Activated CD4-positive, alpha-beta memory T cell treated with anti-CD3 and anti-CD28 coated beads for 36 hours (primary cell): ENCODE measurements at regions not wholly inside any gene's neighbourhood (a gene's known extent, or its start where the extent isn't known, plus 50 kb on each side); places are given as distances from the start of the nearest gene placed in this dataset.
"Not testable (repeated sequence)": the region's sequence is repeated elsewhere in the genome, so short reads cannot be mapped to it uniquely, and the experiment has no call there.

Source experiments
- CTCF ChIA-PET: fragments of 350-600 bp; sonication (Branson Sonifier 250); formaldehyde crosslinking; loops from one replicate; lab custom pipeline; 2021; ENCODE audit warnings: antibody characterized with exemption, inconsistent platforms; lab: Charles Lee
- POLR2A ChIA-PET: fragments of 350-600 bp; sonication (Branson Sonifier 250); formaldehyde crosslinking; loops from one replicate; lab custom pipeline; 2021; ENCODE audit warnings: antibody characterized with exemption; lab: Charles Lee
- DNase-seq: peaks from one replicate; pipeline ENCODE4 v3.0.0-alpha.2; 2020
- H3K27ac Mint-ChIP-seq: one replicate; pipeline ENCODE4 v1.8.0; 2021; ENCODE audit warnings: mixed read lengths
- H3K27me3 Mint-ChIP-seq: one replicate; pipeline ENCODE4 v1.8.0; 2021; ENCODE audit warnings: mixed read lengths
- H3K36me3 Mint-ChIP-seq: one replicate; pipeline ENCODE4 v1.8.0; 2021; ENCODE audit warnings: mixed read lengths
- H3K4me1 Mint-ChIP-seq: one replicate; pipeline ENCODE4 v1.8.0; 2021; ENCODE audit warnings: low read depth, mixed read lengths
- H3K4me3 Mint-ChIP-seq: one replicate; pipeline ENCODE4 v1.8.0; 2021; ENCODE audit warnings: mild to moderate bottlenecking, mixed read lengths
- H3K9me3 Mint-ChIP-seq: one replicate; pipeline ENCODE4 v1.8.0; 2021; ENCODE audit warnings: mixed read lengths
- intact Hi-C: fragments of 100-400 bp; cut with micrococcal nuclease; formaldehyde crosslinking; loops from one replicate; pipeline ENCODE4 v1.15.1; 2023

DNA sequence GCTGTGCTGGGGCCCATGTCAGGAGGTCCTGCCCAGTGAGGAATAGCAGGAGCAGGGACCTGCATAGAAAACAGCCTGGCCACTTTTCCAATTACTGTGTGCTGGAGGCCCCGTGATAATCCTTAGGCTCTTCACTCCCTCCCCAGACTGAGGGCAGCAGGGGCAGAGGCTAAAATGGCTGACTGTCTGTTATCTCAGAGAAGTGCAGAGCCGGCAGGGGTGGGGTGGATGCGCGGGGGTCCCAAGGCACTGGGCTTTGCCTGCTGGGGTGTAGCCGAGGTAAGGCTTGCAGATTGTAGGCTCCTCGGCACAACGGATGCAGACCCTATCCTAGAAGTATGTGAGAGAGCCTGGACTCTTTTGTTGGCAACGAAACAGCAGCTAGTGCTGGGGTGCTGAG is 1064.1 kb downstream of the OLFM4 start:
- Mint-ChIP-seq H3K4me3 (no peak overlapping the region), H3K36me3 (no peaks in the 10 kb centered on the region), H3K27ac (no peak overlapping the region), H3K27me3 (no peaks in the 10 kb centered on the region), H3K4me1 (no peaks in the 10 kb centered on the region), H3K9me3 (peaks cover 8% of the 10 kb centered on the region)
- DNase-seq, result no peak
- ChIA-PET CTCF (no interaction called here), POLR2A (no interaction called here)
- intact Hi-C loops, result no loop called here

DNA sequence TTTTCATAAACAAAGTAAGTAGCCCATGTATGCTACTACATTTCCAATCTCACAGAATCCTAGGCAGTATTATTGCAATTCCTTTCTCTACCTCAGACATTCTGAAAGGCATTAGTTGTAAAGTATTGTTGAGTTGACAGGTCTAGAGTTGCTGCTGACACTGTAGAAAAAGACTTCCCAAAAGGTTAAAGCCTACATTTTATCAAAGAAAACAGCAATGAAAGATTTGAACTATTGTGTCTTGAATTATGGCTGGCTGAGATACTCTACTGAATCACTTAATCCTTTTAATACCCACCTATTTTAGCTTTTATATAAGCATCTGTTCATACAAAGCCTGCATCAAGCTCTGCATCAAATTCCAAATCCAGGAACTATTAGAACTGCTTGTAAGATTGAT is 1082.0 kb downstream of the OLFM4 start:
- H3K36me3 Mint-ChIP-seq, result no peaks in the 10 kb centered on the region
- intact Hi-C loops, result no loop called here
- no peaks in the 10 kb centered on the region for H3K4me1 Mint-ChIP-seq
- H3K27me3 Mint-ChIP-seq, result no peaks in the 10 kb centered on the region
- H3K9me3 Mint-ChIP-seq, result no peaks in the 10 kb centered on the region
- no peak overlapping the region for H3K27ac Mint-ChIP-seq
- ChIA-PET CTCF (no interaction called here), POLR2A (no interaction called here)
- DNase-seq, result no peak
- no peak overlapping the region for H3K4me3 Mint-ChIP-seq

DNA sequence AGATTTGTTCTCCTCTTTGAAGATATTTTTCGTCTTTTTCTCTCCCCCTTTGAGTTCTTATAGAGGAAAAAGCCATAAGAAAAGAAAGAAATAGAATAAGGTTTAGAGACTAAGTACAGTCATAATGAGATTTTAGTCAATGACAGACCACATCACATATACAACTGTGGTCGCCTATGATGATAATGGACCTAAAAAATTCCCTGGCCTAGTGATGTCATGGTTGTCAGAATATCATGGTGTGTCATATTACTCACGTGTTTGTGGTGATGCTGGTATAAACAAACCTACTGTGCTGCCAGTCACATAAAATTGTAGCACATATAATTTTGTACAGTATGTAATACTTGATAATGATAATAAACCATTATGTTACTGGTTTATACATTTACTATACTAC is 1096.1 kb downstream of the OLFM4 start:
- no peaks in the 10 kb centered on the region for H3K36me3 Mint-ChIP-seq
- H3K4me1 Mint-ChIP-seq, result no peaks in the 10 kb centered on the region
- H3K9me3 Mint-ChIP-seq, result peaks cover 16% of the 10 kb centered on the region
- no peak overlapping the region for H3K4me3 Mint-ChIP-seq
- DNase-seq, result no peak
- ChIA-PET CTCF (no interaction called here), POLR2A (no interaction called here)
- H3K27me3 Mint-ChIP-seq, result no peaks in the 10 kb centered on the region
- H3K27ac Mint-ChIP-seq, result no peak overlapping the region
- intact Hi-C loops, result no loop called here

DNA sequence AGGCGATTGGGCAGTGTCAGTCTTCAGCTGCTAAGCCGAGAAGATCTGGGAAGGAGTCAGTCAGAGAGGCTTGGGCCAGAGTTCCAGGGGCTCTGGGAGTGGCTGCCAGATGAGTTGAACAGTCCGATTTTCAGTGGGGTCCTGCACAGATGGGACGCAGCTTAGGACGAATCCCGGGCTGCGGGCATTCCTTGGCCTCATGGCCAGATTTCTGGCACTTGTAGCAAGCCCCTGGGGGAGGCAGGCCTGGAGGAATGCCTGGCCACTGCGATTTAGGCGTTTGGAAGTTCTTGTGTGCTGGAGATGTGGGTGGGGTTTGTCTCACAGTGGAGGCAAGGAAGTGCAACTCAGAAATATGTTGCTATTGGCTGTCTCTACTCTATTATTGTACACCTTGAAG is 1102.3 kb downstream of the OLFM4 start:
- intact Hi-C loops, H3K4me3 Mint-ChIP-seq, H3K36me3 Mint-ChIP-seq, H3K27ac Mint-ChIP-seq, H3K27me3 Mint-ChIP-seq, POLR2A ChIA-PET, CTCF ChIA-PET, H3K4me1 Mint-ChIP-seq, DNase-seq: not testable (repeated sequence)
- peaks cover 15% of the 10 kb centered on the region for H3K9me3 Mint-ChIP-seq

DNA sequence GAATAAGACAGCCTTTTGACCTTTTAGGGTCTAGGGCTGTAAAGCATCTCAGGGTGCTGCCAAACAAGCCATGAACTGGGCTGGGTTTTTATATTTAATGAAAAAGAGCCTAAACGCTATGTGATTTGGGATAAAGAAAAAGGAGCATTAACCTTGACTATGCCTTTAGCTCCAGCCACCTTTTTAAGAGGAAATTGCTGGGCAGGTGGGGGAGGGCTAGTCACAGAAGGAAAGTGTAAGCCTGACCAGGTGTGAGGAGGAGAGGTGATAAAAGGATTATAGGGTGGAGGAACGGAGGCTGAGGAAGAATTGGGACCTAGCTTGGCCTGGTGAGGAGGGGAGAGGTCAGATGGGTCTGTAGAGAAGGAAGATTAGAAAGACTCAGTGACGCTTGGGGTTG is 1102.8 kb downstream of the OLFM4 start:
- H3K4me1 Mint-ChIP-seq, CTCF ChIA-PET, POLR2A ChIA-PET, intact Hi-C loops, H3K4me3 Mint-ChIP-seq, H3K27me3 Mint-ChIP-seq, H3K36me3 Mint-ChIP-seq, DNase-seq, H3K27ac Mint-ChIP-seq: not testable (repeated sequence)
- H3K9me3 Mint-ChIP-seq, result peaks cover 15% of the 10 kb centered on the region

DNA sequence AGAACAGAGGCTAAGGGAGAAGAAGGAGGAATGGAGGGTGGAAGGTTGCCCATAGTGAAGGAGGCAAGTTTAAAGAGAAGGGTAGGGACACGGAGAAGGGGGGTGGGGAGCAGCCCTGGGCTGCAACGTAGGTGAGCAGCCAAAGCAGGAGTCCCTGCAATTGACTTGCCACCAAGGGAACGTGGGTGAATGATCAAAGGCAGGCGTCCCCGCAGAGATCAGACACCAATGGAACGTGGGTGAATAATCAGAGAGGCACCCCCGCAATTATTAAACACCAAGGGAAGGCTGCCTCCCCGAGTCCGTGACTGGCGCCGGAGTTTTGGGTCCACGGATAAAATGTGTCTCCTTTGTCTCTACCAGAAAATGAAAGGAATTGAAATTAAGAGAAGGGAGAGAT is 1103.5 kb downstream of the OLFM4 start:
- intact Hi-C loops, H3K27ac Mint-ChIP-seq, POLR2A ChIA-PET, DNase-seq, H3K27me3 Mint-ChIP-seq, H3K4me1 Mint-ChIP-seq, H3K36me3 Mint-ChIP-seq, H3K4me3 Mint-ChIP-seq, CTCF ChIA-PET: not testable (repeated sequence)
- peaks cover 15% of the 10 kb centered on the region for H3K9me3 Mint-ChIP-seq

DNA sequence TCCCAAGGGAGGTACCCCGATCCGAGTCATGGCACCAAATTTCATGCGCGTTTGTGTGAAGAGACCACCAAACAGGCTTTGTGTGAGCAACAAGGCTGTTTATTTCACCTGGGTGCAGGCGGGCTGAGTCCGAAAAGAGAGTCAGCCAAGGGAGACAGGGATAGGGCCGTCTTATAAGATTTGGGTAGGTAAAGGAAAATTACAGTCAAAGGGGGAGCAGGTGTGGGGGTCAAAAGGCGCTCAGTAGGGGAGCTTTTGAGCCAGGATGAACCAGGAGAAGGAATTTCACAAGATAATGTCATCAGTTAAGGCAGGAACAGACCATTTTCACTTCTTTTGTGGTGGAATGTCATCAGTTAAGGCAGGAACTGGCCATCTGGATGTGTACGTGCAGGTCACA is 1104.1 kb downstream of the OLFM4 start:
- DNase-seq, H3K36me3 Mint-ChIP-seq, POLR2A ChIA-PET, CTCF ChIA-PET, H3K4me3 Mint-ChIP-seq, H3K4me1 Mint-ChIP-seq, intact Hi-C loops, H3K27me3 Mint-ChIP-seq, H3K27ac Mint-ChIP-seq: not testable (repeated sequence)
- peaks cover 15% of the 10 kb centered on the region for H3K9me3 Mint-ChIP-seq

DNA sequence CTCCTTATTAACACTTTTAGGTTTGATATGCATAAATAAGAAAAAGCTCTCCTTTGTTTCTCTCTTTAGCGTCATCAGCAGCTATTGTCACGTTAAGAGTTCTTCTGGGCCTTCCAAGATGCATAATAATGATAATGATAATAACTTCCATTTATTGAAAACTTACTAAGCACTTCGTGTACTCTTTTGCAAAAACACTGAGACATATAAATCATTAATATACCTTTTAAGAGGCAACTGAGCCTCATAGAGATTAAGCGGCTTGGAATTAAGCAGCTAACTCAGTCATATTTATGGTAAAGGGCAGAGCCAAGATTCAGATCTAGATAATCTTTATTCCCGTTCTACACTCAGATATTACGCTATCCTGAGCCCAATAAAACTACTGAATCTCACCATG is 1105.1 kb downstream of the OLFM4 start:
- Mint-ChIP-seq H3K36me3 (no peaks in the 10 kb centered on the region), H3K27me3 (no peaks in the 10 kb centered on the region), H3K27ac (no peak overlapping the region), H3K4me1 (no peaks in the 10 kb centered on the region), H3K9me3 (peaks cover 12% of the 10 kb centered on the region), H3K4me3 (no peak overlapping the region)
- no peak for DNase-seq
- ChIA-PET POLR2A (no interaction called here), CTCF (no interaction called here)
- intact Hi-C loops, result no loop called here

DNA sequence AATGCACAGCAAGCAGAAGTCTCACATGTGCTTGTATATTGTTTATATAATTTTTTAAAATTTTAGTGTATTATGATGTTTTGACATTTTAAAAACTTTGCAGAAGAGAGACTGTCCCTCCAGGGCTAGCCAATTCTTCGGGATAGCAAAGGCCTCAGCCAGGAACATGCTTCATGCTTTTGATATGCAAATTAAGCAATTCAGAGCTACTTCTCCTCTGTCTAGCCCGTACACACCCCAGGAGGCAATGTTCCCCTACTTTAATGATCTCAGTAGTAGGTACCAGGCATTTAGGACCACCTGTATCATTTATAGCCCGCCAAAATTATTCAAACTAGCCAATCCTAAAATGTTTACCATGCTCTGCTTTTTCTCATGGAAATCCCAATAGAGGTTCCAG is 1116.2 kb downstream of the OLFM4 start:
- no peak overlapping the region for H3K27ac Mint-ChIP-seq
- H3K36me3 Mint-ChIP-seq, result no peaks in the 10 kb centered on the region
- H3K4me3 Mint-ChIP-seq, result no peak overlapping the region
- POLR2A ChIA-PET, result no interaction called here
- intact Hi-C loops, result no loop called here
- peaks cover 7% of the 10 kb centered on the region for H3K9me3 Mint-ChIP-seq
- CTCF ChIA-PET, result no interaction called here
- no peak for DNase-seq
- no peaks in the 10 kb centered on the region for H3K27me3 Mint-ChIP-seq
- H3K4me1 Mint-ChIP-seq, result no peaks in the 10 kb centered on the region

DNA sequence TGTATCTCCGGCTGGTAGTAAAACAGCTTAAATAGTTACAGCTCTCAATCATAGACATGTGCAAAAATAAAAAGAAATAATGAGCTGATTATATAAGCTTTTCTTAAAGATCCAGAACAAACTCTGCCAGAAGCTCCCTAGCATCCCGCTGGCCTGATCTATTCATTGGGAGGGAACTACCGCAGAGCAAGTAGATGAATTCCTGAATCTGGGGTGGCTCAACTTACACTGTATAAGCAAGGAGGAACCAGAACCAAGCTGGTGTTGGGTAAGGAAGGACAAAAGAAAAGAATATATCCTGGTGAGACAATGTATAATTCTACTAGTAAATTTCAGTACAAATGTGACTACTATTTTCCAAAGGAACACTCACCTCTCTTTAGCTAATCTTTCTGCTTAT is 1122.2 kb downstream of the OLFM4 start:
- Mint-ChIP-seq H3K9me3 (peaks cover 7% of the 10 kb centered on the region), H3K27ac (no peak overlapping the region), H3K4me3 (no peak overlapping the region), H3K36me3 (no peaks in the 10 kb centered on the region), H3K4me1 (no peaks in the 10 kb centered on the region), H3K27me3 (no peaks in the 10 kb centered on the region)
- CTCF ChIA-PET, result no interaction called here
- POLR2A ChIA-PET, result no interaction called here
- intact Hi-C loops, result no loop called here
- no peak for DNase-seq

DNA sequence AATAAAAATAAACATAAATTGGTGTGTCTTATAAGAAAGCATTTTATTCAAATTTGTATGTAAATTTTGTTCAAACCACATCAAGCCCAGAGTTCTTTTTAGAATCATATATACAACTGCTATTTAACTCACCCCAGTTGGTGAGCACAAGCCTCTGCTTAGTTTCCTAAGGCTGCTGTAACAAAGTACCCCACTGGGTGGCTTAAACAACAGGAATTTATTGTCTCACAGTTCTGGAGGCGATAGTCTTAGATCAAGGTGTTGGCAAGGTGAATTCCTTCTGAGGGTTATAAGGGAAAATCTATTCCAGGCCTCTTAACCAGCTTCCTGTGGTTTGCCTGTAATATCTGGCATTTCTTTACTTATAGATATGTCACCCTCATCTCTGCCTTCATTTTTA is 1133.5 kb downstream of the OLFM4 start:
- Mint-ChIP-seq H3K9me3 (peaks cover 6% of the 10 kb centered on the region), H3K27ac (no peak overlapping the region), H3K4me3 (no peak overlapping the region), H3K36me3 (no peaks in the 10 kb centered on the region), H3K27me3 (no peaks in the 10 kb centered on the region), H3K4me1 (no peaks in the 10 kb centered on the region)
- CTCF ChIA-PET, result no interaction called here
- POLR2A ChIA-PET, result no interaction called here
- intact Hi-C loops, result no loop called here
- no peak for DNase-seq

DNA sequence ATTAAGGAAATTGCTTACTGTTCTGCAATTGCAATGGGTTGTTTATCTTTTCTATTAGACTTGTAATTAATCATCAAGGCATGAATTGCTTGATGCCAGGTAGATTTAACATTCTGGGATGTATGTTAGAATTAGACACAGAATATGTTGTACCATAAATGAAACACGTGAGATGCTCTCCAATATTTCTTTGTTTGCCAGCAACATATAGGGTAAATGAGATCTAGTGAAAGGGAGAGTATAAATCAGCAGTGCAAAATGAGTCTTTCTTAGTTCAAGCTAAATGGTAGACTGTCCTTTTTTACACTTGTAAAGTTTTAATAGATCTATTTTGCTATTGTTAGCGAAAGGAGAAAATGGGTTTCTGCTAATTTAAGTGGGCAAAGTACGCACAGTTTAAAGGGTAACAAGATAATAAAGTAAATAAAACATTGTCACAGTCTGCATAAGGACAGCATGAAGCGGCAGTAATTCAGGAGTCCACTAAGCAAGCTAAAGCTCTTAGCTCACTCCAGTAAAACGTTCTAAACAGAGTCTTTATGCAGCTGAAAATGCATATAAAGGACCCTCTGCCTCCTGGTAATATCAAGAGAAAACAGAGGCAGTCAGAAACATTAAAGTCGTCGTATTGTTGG is 1137.1 kb downstream of the OLFM4 start:
- intact Hi-C loops, result no loop called here
- Mint-ChIP-seq H3K4me1 (no peaks in the 10 kb centered on the region), H3K4me3 (no peak overlapping the region), H3K36me3 (no peaks in the 10 kb centered on the region), H3K27ac (no peak overlapping the region), H3K9me3 (peaks cover 2% of the 10 kb centered on the region), H3K27me3 (no peaks in the 10 kb centered on the region)
- CTCF ChIA-PET, result no interaction called here
- POLR2A ChIA-PET, result no interaction called here
- no peak for DNase-seq

DNA sequence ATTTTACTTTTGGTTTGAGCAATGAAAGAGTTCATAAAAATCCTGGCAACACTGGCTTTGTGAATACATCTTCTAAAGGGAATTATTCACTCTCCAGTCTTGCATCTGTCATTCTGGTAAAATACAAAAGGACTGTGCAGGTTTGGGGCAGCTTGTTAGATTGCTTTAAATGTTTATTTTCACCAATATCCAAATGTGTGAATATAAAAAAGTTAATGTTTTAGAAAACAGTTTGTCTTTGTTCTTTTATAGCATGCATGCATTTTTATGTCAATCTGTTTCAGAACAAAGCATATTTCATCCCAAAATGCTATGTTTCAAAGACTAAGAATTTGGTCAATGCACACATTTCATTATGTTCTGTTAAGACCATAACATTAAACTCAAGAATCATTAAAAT is 1145.4 kb downstream of the OLFM4 start:
- intact Hi-C loops, result no loop called here
- DNase-seq, result no peak
- H3K9me3 Mint-ChIP-seq, result peaks cover 11% of the 10 kb centered on the region
- H3K27me3 Mint-ChIP-seq, result no peaks in the 10 kb centered on the region
- H3K27ac Mint-ChIP-seq, result no peak overlapping the region
- no peak overlapping the region for H3K4me3 Mint-ChIP-seq
- H3K36me3 Mint-ChIP-seq, result no peaks in the 10 kb centered on the region
- H3K4me1 Mint-ChIP-seq, result no peaks in the 10 kb centered on the region
- POLR2A ChIA-PET, result no interaction called here
- CTCF ChIA-PET, result no interaction called here
